Natural killer cell (primary cell): ENCODE measurements at regions not wholly inside any gene's neighbourhood (a gene's known extent, or its start where the extent isn't known, plus 50 kb on each side); places are given as distances from the start of the nearest gene placed in this dataset.

Experiments
- ATAC-seq, 3 donors: fragments of 150-1000 bp in 2 of 3; fragments of 200-7000 bp in 1 of 3; cut with Tn5 transposase; 1 replicate in 1 of 3; 2 replicates in 2 of 3; pipeline ENCODE4 v1.10.0; 2021; ENCODE audit warnings: mild to moderate bottlenecking in 2 of 3, moderate library complexity in 2 of 3
- DNase-seq, 2 donors: peaks; one replicate each; pipeline versions ENCODE4 v3.0.0 to v3.0.0-alpha.2; 2013 to 2021; ENCODE audit warnings: mixed read lengths in 1 of 2
- H3K27ac ChIP-seq: one replicate; pipeline ENCODE4 v1.5.1; 2013; ENCODE audit warnings: mild to moderate bottlenecking, low read length
- H3K27me3 ChIP-seq: one replicate; pipeline ENCODE4 v1.6.1; 2013; ENCODE audit warnings: low read length; ENCODE audit not compliant: control insufficient read depth, insufficient read depth
- H3K36me3 ChIP-seq: one replicate; pipeline ENCODE4 v1.6.1; 2013; ENCODE audit warnings: low read length; ENCODE audit not compliant: control insufficient read depth, insufficient read depth
- H3K4me1 ChIP-seq: one replicate; pipeline ENCODE4 v1.6.1; 2013; ENCODE audit warnings: low read length; ENCODE audit not compliant: control insufficient read depth, insufficient read depth
- H3K4me3 ChIP-seq: one replicate; pipeline ENCODE4 v1.5.1; 2013; ENCODE audit warnings: low read length
- H3K9me3 ChIP-seq: one replicate; pipeline ENCODE4 v1.6.1; 2013; ENCODE audit warnings: low read length; ENCODE audit not compliant: control insufficient read depth, insufficient read depth
- H3K27ac Mint-ChIP-seq, 2 donors: one replicate each; pipeline ENCODE4 v1.8.0; 2022; ENCODE audit warnings: mild to moderate bottlenecking in 2 of 2, mixed read lengths in 2 of 2, moderate library complexity in 1 of 2
- H3K27me3 Mint-ChIP-seq, 2 donors: one replicate each; pipeline ENCODE4 v1.8.0; 2022; ENCODE audit warnings: low read depth in 2 of 2, mixed read lengths in 2 of 2
- H3K36me3 Mint-ChIP-seq: one replicate; pipeline ENCODE4 v1.8.0; 2022; ENCODE audit warnings: mixed read lengths
- H3K4me1 Mint-ChIP-seq, 2 donors: one replicate each; pipeline ENCODE4 v1.8.0; 2022; ENCODE audit warnings: mixed read lengths in 2 of 2
- H3K4me3 Mint-ChIP-seq: one replicate; pipeline ENCODE4 v1.8.0; 2022; ENCODE audit warnings: mild to moderate bottlenecking, moderate library complexity, mixed read lengths
- H3K9me3 Mint-ChIP-seq, 2 donors: one replicate each; pipeline ENCODE4 v1.8.0; 2022; ENCODE audit warnings: mixed read lengths in 2 of 2
- WGBS: methylation state at CpG from one replicate; pipeline ENCODE4 v1.1.7; 2013; ENCODE audit warnings: missing lambda C conversion rate; ENCODE audit not compliant: insufficient coverage; 5-methylcytosine and 5-hydroxymethylcytosine counted together
- intact Hi-C: fragments of 100-400 bp; cut with micrococcal nuclease; formaldehyde crosslinking; loops from one replicate; pipeline ENCODE4 v1.14.2; 2022
- TF ChIP-seq, protein P1 (sequence below): fragments of 200-600 bp; IDR thresholded peaks from one replicate; pipeline ENCODE4 v1.8.0; 2022; ENCODE audit warnings: antibody characterized with exemption

DNA sequence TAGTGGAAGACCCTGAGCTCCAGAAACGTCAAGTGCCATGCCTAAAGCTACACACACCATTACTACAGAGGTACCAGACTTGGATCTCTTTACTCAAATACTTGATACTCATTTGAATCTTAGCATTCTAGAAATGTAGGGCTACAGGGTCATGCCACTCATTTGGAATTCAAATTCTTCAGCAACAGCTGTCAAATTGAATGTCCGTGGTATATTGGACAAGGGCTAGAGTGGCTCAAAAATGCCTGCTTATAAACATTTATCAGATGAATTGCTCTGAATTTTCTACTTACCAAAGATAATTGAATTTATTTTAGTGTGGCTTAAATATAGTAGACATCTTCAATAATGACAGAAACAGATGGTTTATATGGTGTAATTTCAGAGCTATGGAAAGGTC, 669.7 kb downstream of the SLC4A3 start:
- no peak overlapping the region for H3K4me3 Mint-ChIP-seq
- 92% methylated on average over 2 of the region's 2 CpGs for WGBS
- Histone ChIP-seq H3K4me3 (no peak overlapping the region), H3K27me3 (no peaks in the 10 kb centered on the region), H3K9me3 (no peaks in the 10 kb centered on the region), H3K27ac (no peak overlapping the region), H3K4me1 (no peaks in the 10 kb centered on the region), H3K36me3 (no peaks in the 10 kb centered on the region)
- TF ChIP-seq, protein P1, sequence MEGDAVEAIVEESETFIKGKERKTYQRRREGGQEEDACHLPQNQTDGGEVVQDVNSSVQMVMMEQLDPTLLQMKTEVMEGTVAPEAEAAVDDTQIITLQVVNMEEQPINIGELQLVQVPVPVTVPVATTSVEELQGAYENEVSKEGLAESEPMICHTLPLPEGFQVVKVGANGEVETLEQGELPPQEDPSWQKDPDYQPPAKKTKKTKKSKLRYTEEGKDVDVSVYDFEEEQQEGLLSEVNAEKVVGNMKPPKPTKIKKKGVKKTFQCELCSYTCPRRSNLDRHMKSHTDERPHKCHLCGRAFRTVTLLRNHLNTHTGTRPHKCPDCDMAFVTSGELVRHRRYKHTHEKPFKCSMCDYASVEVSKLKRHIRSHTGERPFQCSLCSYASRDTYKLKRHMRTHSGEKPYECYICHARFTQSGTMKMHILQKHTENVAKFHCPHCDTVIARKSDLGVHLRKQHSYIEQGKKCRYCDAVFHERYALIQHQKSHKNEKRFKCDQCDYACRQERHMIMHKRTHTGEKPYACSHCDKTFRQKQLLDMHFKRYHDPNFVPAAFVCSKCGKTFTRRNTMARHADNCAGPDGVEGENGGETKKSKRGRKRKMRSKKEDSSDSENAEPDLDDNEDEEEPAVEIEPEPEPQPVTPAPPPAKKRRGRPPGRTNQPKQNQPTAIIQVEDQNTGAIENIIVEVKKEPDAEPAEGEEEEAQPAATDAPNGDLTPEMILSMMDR, result no peak
- no peaks in the 10 kb centered on the region for H3K4me1 Mint-ChIP-seq
- peaks cover 8 to 12% of the 10 kb centered on the region in 2 donors for H3K9me3 Mint-ChIP-seq
- H3K27me3 Mint-ChIP-seq, result no peaks in the 10 kb centered on the region
- ATAC-seq, result no peak
- DNase-seq, result no peak
- H3K36me3 Mint-ChIP-seq, result no peaks in the 10 kb centered on the region
- H3K27ac Mint-ChIP-seq, result no peak overlapping the region
- intact Hi-C loops, result no loop called here

DNA sequence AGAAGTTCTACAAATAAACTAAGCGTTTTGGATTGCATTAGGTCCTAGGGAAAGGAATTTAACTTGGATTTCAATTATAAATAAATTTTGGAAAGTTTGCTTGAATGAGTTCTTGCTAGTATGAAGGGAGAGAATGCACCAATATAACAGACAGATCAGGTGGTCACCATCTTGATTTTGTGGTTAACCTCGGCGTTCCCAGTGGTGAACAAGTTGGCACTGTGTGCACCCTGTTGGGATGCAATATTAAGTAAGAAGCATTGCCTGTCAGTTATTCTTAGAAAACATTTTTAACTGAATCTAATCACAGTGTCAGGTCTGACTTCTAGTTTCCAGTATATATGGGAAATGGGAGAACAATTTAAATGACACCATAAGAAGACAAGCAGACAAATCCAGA, 673.4 kb downstream of the SLC4A3 start:
- H3K4me1 ChIP-seq, result no peaks in the 10 kb centered on the region
- H3K27ac Mint-ChIP-seq, result no peak overlapping the region
- no peaks in the 10 kb centered on the region for H3K9me3 ChIP-seq
- ATAC-seq (no peak), DNase-seq (no peak)
- WGBS, result 73% methylated on average over 2 of the region's 3 CpGs
- H3K27me3 Mint-ChIP-seq, result no peaks in the 10 kb centered on the region
- no peaks in the 10 kb centered on the region for H3K36me3 Mint-ChIP-seq
- H3K4me1 Mint-ChIP-seq, result no peaks in the 10 kb centered on the region
- H3K27ac ChIP-seq, result no peak overlapping the region
- H3K4me3 Mint-ChIP-seq, result no peak overlapping the region
- intact Hi-C loops, result no loop called here
- H3K27me3 ChIP-seq, result no peaks in the 10 kb centered on the region
- H3K4me3 ChIP-seq, result no peak overlapping the region
- TF ChIP-seq, protein P1, result no peak
- no peaks in the 10 kb centered on the region for H3K36me3 ChIP-seq
- peaks cover 5 to 10% of the 10 kb centered on the region in 2 donors for H3K9me3 Mint-ChIP-seq

GRCh38 chr2:220302756-220303155, 675.3 kb downstream of the SLC4A3 start:
- Histone ChIP-seq H3K4me1 (no peaks in the 10 kb centered on the region), H3K27me3 (no peaks in the 10 kb centered on the region), H3K27ac (no peak overlapping the region), H3K9me3 (no peaks in the 10 kb centered on the region), H3K36me3 (no peaks in the 10 kb centered on the region), H3K4me3 (no peak overlapping the region)
- Mint-ChIP-seq H3K4me1 (no peaks in the 10 kb centered on the region), H3K4me3 (no peak overlapping the region), H3K36me3 (no peaks in the 10 kb centered on the region), H3K27ac (no peak overlapping the region), H3K27me3 (no peaks in the 10 kb centered on the region), H3K9me3 (peaks cover 5 to 12% of the 10 kb centered on the region in 2 donors)
- TF ChIP-seq, protein P1, result no peak
- intact Hi-C loops, result no loop called here
- DNase-seq (no peak), ATAC-seq (no peak)
- no CpG with 5 or more reads among the region's 1 CpG for WGBS

DNA sequence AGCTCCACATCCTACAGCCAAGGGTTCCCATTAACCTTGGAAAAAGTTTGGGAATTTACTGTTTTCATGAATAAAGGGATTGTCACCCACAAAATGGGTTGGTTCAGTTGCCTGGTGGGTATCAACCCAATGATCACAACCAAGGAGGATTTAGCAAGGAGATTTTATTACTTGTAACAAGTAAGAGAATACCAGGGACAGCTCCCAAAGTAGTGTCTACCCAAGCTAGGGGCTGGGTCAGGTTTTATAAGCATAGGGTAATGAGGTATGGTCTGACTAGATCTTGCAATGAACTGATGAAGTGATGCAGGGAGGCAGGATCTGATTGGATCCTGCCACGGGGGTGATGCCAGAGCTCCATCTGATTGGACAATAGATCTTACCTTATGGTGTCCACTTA, 681.8 kb downstream of the SLC4A3 start:
- no peaks in the 10 kb centered on the region for H3K27me3 ChIP-seq
- Mint-ChIP-seq H3K27me3 (no peaks in the 10 kb centered on the region), H3K4me1 (no peaks in the 10 kb centered on the region), H3K36me3 (no peaks in the 10 kb centered on the region), H3K4me3 (no peak overlapping the region), H3K9me3 (peaks cover 7 to 13% of the 10 kb centered on the region in 2 donors), H3K27ac (no peak overlapping the region)
- ATAC-seq (no peak), DNase-seq (no peak)
- TF ChIP-seq, protein P1, result no peak
- 69% methylated on average over 1 of the region's 1 CpG for WGBS
- no peaks in the 10 kb centered on the region for H3K9me3 ChIP-seq
- intact Hi-C loops, result no loop called here
- no peaks in the 10 kb centered on the region for H3K4me1 ChIP-seq
- no peak overlapping the region for H3K4me3 ChIP-seq
- no peaks in the 10 kb centered on the region for H3K36me3 ChIP-seq
- H3K27ac ChIP-seq, result no peak overlapping the region
